ENCODE measurements at regions not wholly inside any gene's neighbourhood (a gene's known extent, or its start where the extent isn't known, plus 50 kb on each side); places are given as distances from the start of the nearest gene placed in this dataset.

DNA sequence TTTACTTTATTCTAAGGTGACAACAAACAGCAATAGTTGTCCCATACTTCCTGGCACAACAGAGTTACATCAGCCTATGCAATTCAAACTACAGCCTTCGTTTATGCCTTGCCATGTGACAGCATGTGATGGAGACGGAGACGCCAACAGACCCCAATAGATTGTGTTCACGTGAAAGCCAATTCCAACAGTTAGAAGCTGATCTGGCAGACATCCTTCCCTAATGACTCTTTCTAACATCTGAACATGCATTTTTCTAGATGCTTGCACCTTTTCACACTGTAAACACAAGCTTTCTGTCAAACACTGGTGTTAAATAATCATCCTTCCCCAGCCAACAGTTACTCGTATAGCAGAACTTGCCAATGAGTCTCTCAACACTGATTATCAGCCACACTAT is 694.4 kb upstream of the ALCAM start (continued):
- no peak for TF ChIP-seq RNF2 (IDR thresholded peaks at IDR 0.05; ENCODE audit: borderline replicate concordance, low read depth, low read length, missing control alignments, poor library complexity, severe bottlenecking)
- TF ChIP-seq CEBPB (IDR thresholded peaks at IDR 0.05; ENCODE audit: low read depth, low read length): no peak
- no peak for TF ChIP-seq POLR2AphosphoS5 (IDR thresholded peaks at IDR 0.05; ENCODE audit: low read depth, low read length)
- TF ChIP-seq, protein P1, sequence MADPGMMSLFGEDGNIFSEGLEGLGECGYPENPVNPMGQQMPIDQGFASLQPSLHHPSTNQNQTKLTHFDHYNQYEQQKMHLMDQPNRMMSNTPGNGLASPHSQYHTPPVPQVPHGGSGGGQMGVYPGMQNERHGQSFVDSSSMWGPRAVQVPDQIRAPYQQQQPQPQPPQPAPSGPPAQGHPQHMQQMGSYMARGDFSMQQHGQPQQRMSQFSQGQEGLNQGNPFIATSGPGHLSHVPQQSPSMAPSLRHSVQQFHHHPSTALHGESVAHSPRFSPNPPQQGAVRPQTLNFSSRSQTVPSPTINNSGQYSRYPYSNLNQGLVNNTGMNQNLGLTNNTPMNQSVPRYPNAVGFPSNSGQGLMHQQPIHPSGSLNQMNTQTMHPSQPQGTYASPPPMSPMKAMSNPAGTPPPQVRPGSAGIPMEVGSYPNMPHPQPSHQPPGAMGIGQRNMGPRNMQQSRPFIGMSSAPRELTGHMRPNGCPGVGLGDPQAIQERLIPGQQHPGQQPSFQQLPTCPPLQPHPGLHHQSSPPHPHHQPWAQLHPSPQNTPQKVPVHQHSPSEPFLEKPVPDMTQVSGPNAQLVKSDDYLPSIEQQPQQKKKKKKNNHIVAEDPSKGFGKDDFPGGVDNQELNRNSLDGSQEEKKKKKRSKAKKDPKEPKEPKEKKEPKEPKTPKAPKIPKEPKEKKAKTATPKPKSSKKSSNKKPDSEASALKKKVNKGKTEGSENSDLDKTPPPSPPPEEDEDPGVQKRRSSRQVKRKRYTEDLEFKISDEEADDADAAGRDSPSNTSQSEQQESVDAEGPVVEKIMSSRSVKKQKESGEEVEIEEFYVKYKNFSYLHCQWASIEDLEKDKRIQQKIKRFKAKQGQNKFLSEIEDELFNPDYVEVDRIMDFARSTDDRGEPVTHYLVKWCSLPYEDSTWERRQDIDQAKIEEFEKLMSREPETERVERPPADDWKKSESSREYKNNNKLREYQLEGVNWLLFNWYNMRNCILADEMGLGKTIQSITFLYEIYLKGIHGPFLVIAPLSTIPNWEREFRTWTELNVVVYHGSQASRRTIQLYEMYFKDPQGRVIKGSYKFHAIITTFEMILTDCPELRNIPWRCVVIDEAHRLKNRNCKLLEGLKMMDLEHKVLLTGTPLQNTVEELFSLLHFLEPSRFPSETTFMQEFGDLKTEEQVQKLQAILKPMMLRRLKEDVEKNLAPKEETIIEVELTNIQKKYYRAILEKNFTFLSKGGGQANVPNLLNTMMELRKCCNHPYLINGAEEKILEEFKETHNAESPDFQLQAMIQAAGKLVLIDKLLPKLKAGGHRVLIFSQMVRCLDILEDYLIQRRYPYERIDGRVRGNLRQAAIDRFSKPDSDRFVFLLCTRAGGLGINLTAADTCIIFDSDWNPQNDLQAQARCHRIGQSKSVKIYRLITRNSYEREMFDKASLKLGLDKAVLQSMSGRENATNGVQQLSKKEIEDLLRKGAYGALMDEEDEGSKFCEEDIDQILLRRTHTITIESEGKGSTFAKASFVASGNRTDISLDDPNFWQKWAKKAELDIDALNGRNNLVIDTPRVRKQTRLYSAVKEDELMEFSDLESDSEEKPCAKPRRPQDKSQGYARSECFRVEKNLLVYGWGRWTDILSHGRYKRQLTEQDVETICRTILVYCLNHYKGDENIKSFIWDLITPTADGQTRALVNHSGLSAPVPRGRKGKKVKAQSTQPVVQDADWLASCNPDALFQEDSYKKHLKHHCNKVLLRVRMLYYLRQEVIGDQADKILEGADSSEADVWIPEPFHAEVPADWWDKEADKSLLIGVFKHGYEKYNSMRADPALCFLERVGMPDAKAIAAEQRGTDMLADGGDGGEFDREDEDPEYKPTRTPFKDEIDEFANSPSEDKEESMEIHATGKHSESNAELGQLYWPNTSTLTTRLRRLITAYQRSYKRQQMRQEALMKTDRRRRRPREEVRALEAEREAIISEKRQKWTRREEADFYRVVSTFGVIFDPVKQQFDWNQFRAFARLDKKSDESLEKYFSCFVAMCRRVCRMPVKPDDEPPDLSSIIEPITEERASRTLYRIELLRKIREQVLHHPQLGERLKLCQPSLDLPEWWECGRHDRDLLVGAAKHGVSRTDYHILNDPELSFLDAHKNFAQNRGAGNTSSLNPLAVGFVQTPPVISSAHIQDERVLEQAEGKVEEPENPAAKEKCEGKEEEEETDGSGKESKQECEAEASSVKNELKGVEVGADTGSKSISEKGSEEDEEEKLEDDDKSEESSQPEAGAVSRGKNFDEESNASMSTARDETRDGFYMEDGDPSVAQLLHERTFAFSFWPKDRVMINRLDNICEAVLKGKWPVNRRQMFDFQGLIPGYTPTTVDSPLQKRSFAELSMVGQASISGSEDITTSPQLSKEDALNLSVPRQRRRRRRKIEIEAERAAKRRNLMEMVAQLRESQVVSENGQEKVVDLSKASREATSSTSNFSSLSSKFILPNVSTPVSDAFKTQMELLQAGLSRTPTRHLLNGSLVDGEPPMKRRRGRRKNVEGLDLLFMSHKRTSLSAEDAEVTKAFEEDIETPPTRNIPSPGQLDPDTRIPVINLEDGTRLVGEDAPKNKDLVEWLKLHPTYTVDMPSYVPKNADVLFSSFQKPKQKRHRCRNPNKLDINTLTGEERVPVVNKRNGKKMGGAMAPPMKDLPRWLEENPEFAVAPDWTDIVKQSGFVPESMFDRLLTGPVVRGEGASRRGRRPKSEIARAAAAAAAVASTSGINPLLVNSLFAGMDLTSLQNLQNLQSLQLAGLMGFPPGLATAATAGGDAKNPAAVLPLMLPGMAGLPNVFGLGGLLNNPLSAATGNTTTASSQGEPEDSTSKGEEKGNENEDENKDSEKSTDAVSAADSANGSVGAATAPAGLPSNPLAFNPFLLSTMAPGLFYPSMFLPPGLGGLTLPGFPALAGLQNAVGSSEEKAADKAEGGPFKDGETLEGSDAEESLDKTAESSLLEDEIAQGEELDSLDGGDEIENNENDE (IDR thresholded peaks at IDR 0.05; ENCODE audit: insufficient replicate concordance, low read length): no peak
